IMR-90 (cell line): ENCODE measurements at regions not wholly inside any gene's neighbourhood (a gene's known extent, or its start where the extent isn't known, plus 50 kb on each side); places are given as distances from the start of the nearest gene placed in this dataset.

ENCODE experiments used
- ATAC-seq: fragments of 200-7000 bp; cut with Tn5 transposase; 2 replicates; pipeline ENCODE4 v1.9.1; 2020; ENCODE audit warnings: low read depth, mild to moderate bottlenecking, moderate library complexity
- BruUV-seq: library from RNA; stranded (reverse); fragments of 400-500 nt; replicated peaks from 2 replicates; lab custom pipeline; 2021; lab: Mats Ljungman, UMichigan
- CTCF ChIA-PET: fragments of 300-600 bp; formaldehyde crosslinking; extraction: SDS; loops from one replicate; lab custom pipeline; 2021; ENCODE audit warnings: antibody characterized with exemption; lab: Yijun Ruan, JAX
- POLR2A ChIA-PET: fragments of 300-600 bp; sonication (Branson Sonifier 250); formaldehyde crosslinking; loops from one replicate; lab custom pipeline; 2022; ENCODE audit warnings: antibody characterized with exemption; ENCODE audit not compliant: unreplicated experiment; lab: Charles Lee
- DNase-seq: peaks from one replicate; pipeline ENCODE4 v3.0.0; 2013
- H2AFZ ChIP-seq: replicated peaks from 2 replicates; pipeline ENCODE3; 2013; ENCODE audit warnings: low read length, mild to moderate bottlenecking; ENCODE audit not compliant: poor library complexity
- H2AK5ac ChIP-seq: 2 replicates; pipeline ENCODE4 v1.6.1; 2013; ENCODE audit warnings: low read depth, low read length, inconsistent platforms
- H2AK9ac ChIP-seq: replicated peaks from 2 replicates; pipeline ENCODE3; 2013; ENCODE audit warnings: mild to moderate bottlenecking, low read depth, low read length, moderate library complexity; ENCODE audit not compliant: poor library complexity
- H2BK120ac ChIP-seq: 2 replicates; pipeline ENCODE4 v1.6.1; 2013; ENCODE audit warnings: low read depth, low read length, inconsistent platforms
- H2BK15ac ChIP-seq: 3 replicates; pipeline ENCODE4 v1.6.1; 2013; ENCODE audit warnings: low read depth, low read length, inconsistent platforms
- H2BK20ac ChIP-seq: 2 replicates; pipeline ENCODE4 v1.6.1; 2013; ENCODE audit warnings: low read depth, mild to moderate bottlenecking, inconsistent platforms, low read length, moderate library complexity
- H2BK5ac ChIP-seq: 2 replicates; pipeline ENCODE4 v1.6.1; 2013; ENCODE audit warnings: mild to moderate bottlenecking, low read depth, low read length, inconsistent platforms; ENCODE audit not compliant: poor library complexity, severe bottlenecking
- H3K14ac ChIP-seq: replicated peaks from 2 replicates; pipeline ENCODE4 v1.6.1; 2013; ENCODE audit warnings: low read depth, low read length, inconsistent platforms
- H3K18ac ChIP-seq: 2 replicates; pipeline ENCODE4 v1.6.1; 2013; ENCODE audit warnings: low read depth, low read length, control low read depth
- H3K23ac ChIP-seq: 2 replicates; pipeline ENCODE4 v1.6.1; 2013; ENCODE audit warnings: low read depth, low read length, inconsistent platforms
- H3K27ac ChIP-seq: 2 replicates; pipeline ENCODE4 v1.5.1; 2013; ENCODE audit warnings: mild to moderate bottlenecking, control low read depth, low read length; ENCODE audit not compliant: insufficient read depth
- H3K27me3 ChIP-seq: 2 replicates; pipeline ENCODE4 v1.6.1; 2013; ENCODE audit warnings: low read length; ENCODE audit not compliant: control insufficient read depth, insufficient read depth
- H3K36me3 ChIP-seq: 2 replicates; pipeline ENCODE4 v1.6.1; 2013; ENCODE audit warnings: low read length, mixed read lengths; ENCODE audit not compliant: control insufficient read depth, insufficient read depth
- H3K4ac ChIP-seq: 2 replicates; pipeline ENCODE4 v1.6.1; 2013; ENCODE audit warnings: low read depth, low read length, inconsistent platforms
- H3K4me1 ChIP-seq: 2 replicates; pipeline ENCODE4 v1.6.1; 2013; ENCODE audit warnings: low read length, mixed read lengths; ENCODE audit not compliant: control insufficient read depth, insufficient read depth
- H3K4me2 ChIP-seq: 2 replicates; pipeline ENCODE4 v1.6.1; 2013; ENCODE audit warnings: low read depth, mild to moderate bottlenecking, control low read depth, low read length, moderate library complexity
- H3K4me3 ChIP-seq: 2 replicates; pipeline ENCODE4 v1.5.1; 2013; ENCODE audit warnings: low read depth, mild to moderate bottlenecking, control low read depth, low read length, moderate library complexity; ENCODE audit not compliant: insufficient read depth
- H3K56ac ChIP-seq: 2 replicates; pipeline ENCODE4 v1.6.1; 2013; ENCODE audit warnings: low read length, inconsistent platforms; ENCODE audit not compliant: insufficient read depth; ENCODE audit errors: extremely low read depth
- H3K79me1 ChIP-seq, 2 experiments: 2 replicates each; pipeline ENCODE4 v1.6.1; 2013; ENCODE audit warnings: low read length in 2 of 2, inconsistent platforms in 1 of 2, low read depth in 1 of 2
- H3K9ac ChIP-seq: 2 replicates; pipeline ENCODE4 v1.6.1; 2013; ENCODE audit warnings: low read depth, low read length, control low read depth
- H3K9me1 ChIP-seq: 2 replicates; pipeline ENCODE4 v1.6.1; 2013; ENCODE audit warnings: low read length, inconsistent platforms; ENCODE audit not compliant: insufficient read depth
- H3K9me3 ChIP-seq: 2 replicates; pipeline ENCODE4 v1.6.1; 2013; ENCODE audit warnings: low read length; ENCODE audit not compliant: control insufficient read depth, insufficient read depth
- H4K20me1 ChIP-seq: 2 replicates; pipeline ENCODE4 v1.6.1; 2013; ENCODE audit warnings: low read length, inconsistent platforms; ENCODE audit not compliant: insufficient read depth
- H4K5ac ChIP-seq: 2 replicates; pipeline ENCODE4 v1.6.1; 2013; ENCODE audit warnings: mild to moderate bottlenecking, low read depth, low read length, control low read depth
- H4K8ac ChIP-seq, 2 experiments: 2 replicates each; pipeline ENCODE4 v1.6.1; 2013; ENCODE audit warnings: low read depth in 2 of 2, low read length in 2 of 2, control low read depth in 1 of 2, inconsistent platforms in 1 of 2
- H4K91ac ChIP-seq: 2 replicates; pipeline ENCODE4 v1.6.1; 2013; ENCODE audit warnings: low read depth, low read length, inconsistent platforms; ENCODE audit not compliant: insufficient read depth
- BHLHE40 ChIP-seq: fragments of 150-350 bp; IDR thresholded peaks from 2 replicates; pipeline ENCODE4 v1.6.1; 2016; ENCODE audit warnings: mild to moderate bottlenecking, low read depth, low read length
- CEBPB ChIP-seq: IDR thresholded peaks from 2 replicates; pipeline ENCODE4 v1.6.1; 2012; ENCODE audit warnings: low read depth, low read length, improper control_type of control experiment
- CHD1 ChIP-seq: IDR thresholded peaks from 2 replicates; pipeline ENCODE4 v1.6.1; 2012; ENCODE audit warnings: low read depth, low read length, improper control_type of control experiment
- ELK1 ChIP-seq: fragments of 150-350 bp; IDR thresholded peaks from 2 replicates; pipeline ENCODE4 v1.6.1; 2016; ENCODE audit warnings: low read depth, mild to moderate bottlenecking, low read length, moderate library complexity, borderline replicate concordance
- MAFK ChIP-seq: IDR thresholded peaks from 2 replicates; pipeline ENCODE4 v1.6.1; 2012; ENCODE audit warnings: low read depth, low read length, improper control_type of control experiment
- MXI1 ChIP-seq: IDR thresholded peaks from 2 replicates; pipeline ENCODE4 v1.6.1; 2012; ENCODE audit warnings: low read depth, mild to moderate bottlenecking, low read length, moderate library complexity, borderline replicate concordance
- NFE2L2 ChIP-seq: fragments of 150-350 bp; IDR thresholded peaks from 2 replicates; pipeline ENCODE4 v1.6.1; 2016; ENCODE audit warnings: low read depth, mild to moderate bottlenecking, low read length
- RAD21 ChIP-seq: IDR thresholded peaks from 2 replicates; pipeline ENCODE4 v1.6.1; 2012; ENCODE audit warnings: low read length, improper control_type of control experiment
- RCOR1 ChIP-seq: IDR thresholded peaks from 2 replicates; pipeline ENCODE4 v1.6.1; 2012; ENCODE audit warnings: mild to moderate bottlenecking, low read length, improper control_type of control experiment; ENCODE audit not compliant: insufficient replicate concordance
- SMC3 ChIP-seq: fragments of 150-350 bp; IDR thresholded peaks from 2 replicates; pipeline ENCODE4 v1.6.1; 2016; ENCODE audit warnings: low read depth, mild to moderate bottlenecking, antibody characterized with exemption, low read length, moderate library complexity
- WGBS, 2 experiments: methylation state at CpG; one replicate each; pipeline versions ENCODE4 v1.1.5 to v1.1.7; 2013; ENCODE audit warnings: missing lambda C conversion rate in 2 of 2; ENCODE audit not compliant: insufficient read length in 1 of 2; ENCODE audit errors: extremely low coverage in 2 of 2; 5-methylcytosine and 5-hydroxymethylcytosine counted together
- dilution Hi-C: fragments of 300-500 bp; cut with HindIII; formaldehyde crosslinking; loops from one replicate; pipeline ENCODE4 v1.14.3; 2018; ENCODE audit warnings: low sequenced_read_pairs; ENCODE audit not compliant: unreplicated experiment
- in situ Hi-C: fragments of 300-500 bp; cut with MboI; formaldehyde crosslinking; loops from 3 replicates; pipeline ENCODE4 v1.14.3; 2019; ENCODE audit warnings: low sequenced_read_pairs, inconsistent platforms, mixed read lengths
- intact Hi-C: fragments of 100-400 bp; cut with micrococcal nuclease; formaldehyde crosslinking; loops from 2 replicates; pipeline ENCODE4 v1.10.0; 2022

GRCh38 chr3:124396339-124396950 is 333.8 kb upstream of the UMPS start:
- Histone ChIP-seq H2AK5ac (no peak overlapping the region), H2BK5ac (no peak overlapping the region), H3K36me3 (no peaks in the 10 kb centered on the region), H3K9me1 (no peaks in the 10 kb centered on the region; the same call in 1 of the 2 replicates), H2AFZ (no peak overlapping the region), H2AK9ac (no peak overlapping the region), H3K9ac (no peak overlapping the region), H3K27ac (no peak overlapping the region), H3K23ac (no peak overlapping the region), H3K14ac (no peak overlapping the region), H3K56ac (no peak overlapping the region), H3K4me3 (no peak overlapping the region), H4K5ac (no peak overlapping the region), H2BK15ac (no peak overlapping the region), H3K79me1 (no peaks in the 10 kb centered on the region), H3K18ac (no peak overlapping the region), H3K4ac (no peak overlapping the region), H2BK120ac (no peak overlapping the region), H3K27me3 (peaks cover 2% of the 10 kb centered on the region; the same call in 1 of the 2 replicates), H4K8ac (no peak overlapping the region), H2BK20ac (no peak overlapping the region), H3K9me3 (no peaks in the 10 kb centered on the region), H3K4me1 (peaks cover under 1% of the 10 kb centered on the region), H4K91ac (no peak overlapping the region), H4K20me1 (no peaks in the 10 kb centered on the region), H3K4me2 (no peak overlapping the region)
- DNase-seq (no peak), ATAC-seq (no peak)
- POLR2A ChIA-PET = no interaction called here
- no TSS peak for BruUV-seq
- CTCF ChIA-PET = no interaction called here
- dilution Hi-C loops (no loop called here), intact Hi-C loops (no loop called here), in situ Hi-C loops (no loop called here)
- TF ChIP-seq CHD1 (no peak), MXI1 (no peak), NFE2L2 (no peak), ELK1 (no peak), RAD21 (no peak), MAFK (no peak), SMC3 (no peak), CEBPB (no peak), BHLHE40 (no peak), RCOR1 (no peak)
- WGBS, 2 experiments = no CpG with 5 or more reads among the region's 5 CpGs
